SKM-1 (cell line): ENCODE measurements at regions not wholly inside any gene's neighbourhood (a gene's known extent, or its start where the extent isn't known, plus 50 kb on each side); places are given as distances from the start of the nearest gene placed in this dataset.

Source experiments
- DNase-seq: peaks from one replicate; lab custom pipeline; 2025; ENCODE audit not compliant: unreplicated experiment; lab: John Stamatoyannopoulos, UW

DNA sequence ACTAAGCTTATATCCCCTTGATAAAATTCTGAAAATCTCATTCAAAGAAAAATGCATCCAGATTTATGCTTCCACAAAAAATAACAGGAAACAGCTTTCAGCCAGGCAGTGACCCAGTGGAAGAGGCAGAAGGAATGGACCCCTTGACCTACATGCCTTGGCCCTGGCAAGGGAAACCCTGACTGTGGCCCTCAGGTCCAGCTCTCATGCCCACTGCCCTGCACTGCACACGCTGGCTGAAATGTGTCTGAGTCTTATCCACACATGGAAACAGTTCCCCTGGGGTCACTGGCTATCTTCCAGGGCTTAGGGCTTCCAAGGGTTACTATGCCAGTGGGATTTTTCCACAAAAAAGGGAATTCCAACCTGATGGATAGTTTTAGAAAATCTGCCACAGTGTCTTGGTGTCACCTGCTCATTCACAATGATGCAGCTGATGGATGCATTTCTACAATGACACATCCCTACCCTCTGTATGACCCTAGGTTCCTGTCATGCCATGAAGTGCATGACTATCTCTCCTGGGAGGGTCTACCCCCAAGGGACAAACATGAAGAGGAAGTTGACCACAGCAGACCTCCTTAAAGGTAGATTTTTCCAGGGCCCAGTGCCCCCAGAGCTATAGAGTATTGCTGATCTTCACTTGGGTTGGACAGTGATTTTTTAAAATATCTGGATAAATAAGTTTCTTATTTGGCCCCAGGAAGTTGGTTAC lies 121.9 kb upstream of the CD93 start:
- DNase-seq = no peak

DNA sequence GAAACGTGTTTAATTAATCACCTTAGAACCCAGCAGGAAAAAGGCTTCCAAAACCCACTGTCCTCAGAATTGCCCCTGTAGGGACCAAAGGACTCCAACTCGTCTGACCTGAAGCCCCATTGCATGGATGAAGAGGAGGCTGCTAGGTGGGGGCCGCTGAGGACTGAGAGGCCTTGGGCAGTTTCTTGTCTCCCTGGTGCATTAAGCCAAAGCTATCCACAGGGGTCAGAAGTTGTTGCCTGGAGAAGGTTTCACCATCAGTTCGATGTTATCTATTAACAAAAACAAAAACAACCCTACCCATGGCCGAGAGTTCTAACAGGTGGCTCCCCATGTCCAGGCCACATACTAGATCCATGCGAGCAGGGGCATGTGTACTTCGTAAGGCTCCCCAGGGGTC lies 120.9 kb upstream of the CD93 start:
- DNase-seq = no peak

DNA sequence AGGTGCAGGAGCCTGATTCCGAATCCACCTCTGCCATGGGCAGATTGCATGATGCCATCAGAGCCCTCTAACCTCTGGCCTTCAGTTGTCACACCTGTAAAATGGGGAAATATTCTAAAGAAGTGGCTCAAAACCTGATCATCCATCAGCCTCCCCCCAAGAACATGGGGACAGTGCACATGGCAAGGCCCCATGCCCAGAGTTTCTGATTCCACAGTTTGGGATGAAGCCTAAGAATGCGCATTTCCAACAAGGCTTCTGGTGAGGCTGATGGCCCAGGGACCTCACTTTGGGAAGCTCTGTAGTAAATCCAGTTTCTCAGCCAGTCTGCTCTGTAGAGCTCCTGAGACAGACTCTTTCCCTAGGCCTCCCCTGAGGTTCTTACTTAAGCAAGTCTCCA lies 119.9 kb upstream of the CD93 start:
- no peak for DNase-seq

DNA sequence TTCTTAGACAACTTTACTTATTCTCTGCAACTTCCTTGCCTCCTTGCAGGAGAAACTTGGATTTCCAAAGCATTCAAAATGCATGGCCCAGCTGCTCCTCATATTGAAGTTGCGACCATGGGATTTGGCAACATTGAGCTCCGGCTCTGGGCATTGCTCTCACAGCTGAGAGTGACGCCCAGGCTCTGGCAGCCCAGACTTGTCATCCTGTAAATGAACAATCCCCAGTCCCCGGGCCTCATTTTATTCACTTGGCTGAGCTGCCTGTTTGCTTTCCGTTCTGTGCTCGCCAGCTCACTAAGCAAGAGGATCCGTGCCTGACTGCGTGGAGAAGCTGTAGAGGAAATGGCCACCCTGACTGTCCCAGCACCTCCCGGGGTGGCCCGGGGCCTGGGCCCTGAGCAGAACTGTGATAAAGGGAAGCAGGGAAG lies 119.5 kb upstream of the CD93 start:
- no peak for DNase-seq

DNA sequence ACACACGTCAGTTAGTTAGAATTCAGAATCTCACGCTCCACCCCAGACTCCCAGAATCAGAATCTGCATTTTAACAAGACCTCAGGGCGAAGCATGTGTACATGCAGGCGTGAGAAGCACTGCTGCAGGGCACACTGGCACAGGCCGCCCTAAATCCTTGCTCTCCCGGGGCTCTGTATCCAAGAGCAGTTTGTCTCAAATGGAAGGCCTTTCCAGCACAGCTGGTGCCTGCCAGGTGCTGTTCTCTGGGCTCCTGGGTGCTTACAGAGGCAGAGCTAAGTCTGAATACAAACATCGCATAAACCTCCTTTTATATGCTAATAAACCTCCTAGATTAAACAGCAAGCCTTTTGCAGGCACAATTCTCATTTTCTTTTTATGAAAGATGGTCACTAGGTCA lies 119.1 kb upstream of the CD93 start:
- no peak for DNase-seq

DNA sequence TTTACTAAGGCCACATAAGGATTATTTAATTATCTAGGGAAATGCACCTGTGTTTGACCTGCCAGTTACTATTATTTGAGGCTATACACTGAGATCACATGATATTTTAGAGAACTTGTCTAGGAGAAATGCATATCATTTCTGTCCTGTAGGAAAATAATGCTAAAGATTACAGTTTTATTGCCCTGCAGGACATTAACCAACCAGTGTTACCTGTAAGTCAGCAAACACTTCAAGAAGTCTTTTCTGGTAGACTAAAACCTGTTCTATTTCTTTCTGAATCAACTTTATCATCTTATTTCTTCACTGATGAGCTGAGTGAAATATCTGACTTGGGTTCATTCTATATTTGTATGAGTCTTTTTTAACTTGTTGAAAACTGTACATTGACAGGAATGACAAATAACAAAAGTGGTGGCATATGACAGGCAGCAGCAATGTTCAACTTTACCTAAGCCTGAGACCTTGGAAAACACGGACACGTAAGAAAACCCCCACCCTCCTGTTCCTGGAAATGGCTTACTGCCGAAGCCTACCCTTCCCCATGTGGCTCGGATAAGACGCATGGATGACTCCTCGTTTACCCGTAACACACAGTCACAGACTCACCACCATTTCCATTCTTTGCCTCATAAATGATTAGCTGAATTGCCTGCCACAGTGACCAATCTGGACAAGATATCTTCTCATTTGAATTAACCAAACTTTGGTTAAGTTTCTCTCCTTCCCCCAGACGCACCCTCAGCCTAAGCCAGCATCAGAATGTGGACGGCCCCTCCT lies 118.0 kb upstream of the CD93 start:
- no peak for DNase-seq

DNA sequence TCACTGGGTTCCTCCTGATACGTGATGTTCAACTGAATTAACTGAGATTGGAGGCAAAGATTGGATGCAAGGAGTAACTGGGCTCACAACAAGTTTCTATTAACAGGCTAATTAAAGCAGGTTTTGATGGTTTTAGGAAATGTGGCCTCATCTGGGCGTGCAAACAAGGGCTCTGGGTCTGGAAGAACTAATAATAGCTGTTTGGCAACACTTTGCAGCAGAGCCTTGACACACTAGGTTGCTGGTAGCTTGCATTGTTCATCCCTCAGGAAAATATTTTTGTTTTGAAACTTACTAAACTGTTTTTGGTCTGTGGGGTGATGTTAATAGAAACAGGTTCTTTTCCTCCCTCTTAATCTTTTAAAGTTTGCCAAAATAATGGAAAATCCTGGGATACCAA lies 117.2 kb upstream of the CD93 start:
- DNase-seq = no peak

GRCh38 chr20:23201658-23202057 lies 115.5 kb upstream of the CD93 start:
- peak; percentile 7 for DNase-seq

DNA sequence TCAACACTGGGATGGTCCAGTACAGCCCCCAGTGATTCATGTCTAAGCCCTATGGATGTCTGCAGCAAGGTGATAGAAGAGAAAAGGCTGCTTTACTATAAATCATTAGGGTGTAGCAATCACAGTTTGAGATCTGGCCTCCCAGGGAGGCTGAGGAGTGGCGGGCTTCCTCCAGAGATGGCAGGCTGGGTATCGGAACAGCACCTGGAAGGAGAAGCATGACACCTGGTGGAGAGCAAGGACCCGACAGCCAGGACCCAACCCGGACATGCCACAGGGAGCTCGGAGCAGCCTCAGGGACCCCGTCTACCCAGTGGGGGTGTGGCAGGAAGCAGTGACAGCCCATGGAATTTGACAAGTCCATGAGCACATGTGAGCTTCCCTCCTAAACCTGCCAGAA lies 114.8 kb upstream of the CD93 start:
- no peak for DNase-seq

DNA sequence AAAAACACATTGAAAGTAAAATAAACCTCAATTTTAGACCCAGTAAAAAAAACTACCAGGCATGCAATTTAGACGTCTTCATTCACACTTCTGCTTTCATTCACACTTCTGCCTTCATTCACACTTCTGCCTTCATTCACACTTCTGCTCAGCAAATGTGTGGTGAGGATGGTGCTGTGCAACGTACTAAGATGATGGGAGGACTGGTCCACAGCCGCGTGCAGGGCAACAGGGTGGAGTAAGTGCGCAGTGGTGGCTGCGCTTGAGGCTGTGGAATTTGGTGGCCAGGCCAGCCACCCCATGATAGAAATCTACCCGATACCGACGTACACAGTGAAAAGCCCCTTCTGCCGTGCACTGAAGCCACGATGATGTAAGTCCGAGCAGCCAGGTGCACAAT lies 114.3 kb upstream of the CD93 start:
- DNase-seq = no peak

- DNase-seq = no peak
These were observed 113.2 kb upstream of the CD93 start for GRCh38 chr20:23199356-23199755.

DNA sequence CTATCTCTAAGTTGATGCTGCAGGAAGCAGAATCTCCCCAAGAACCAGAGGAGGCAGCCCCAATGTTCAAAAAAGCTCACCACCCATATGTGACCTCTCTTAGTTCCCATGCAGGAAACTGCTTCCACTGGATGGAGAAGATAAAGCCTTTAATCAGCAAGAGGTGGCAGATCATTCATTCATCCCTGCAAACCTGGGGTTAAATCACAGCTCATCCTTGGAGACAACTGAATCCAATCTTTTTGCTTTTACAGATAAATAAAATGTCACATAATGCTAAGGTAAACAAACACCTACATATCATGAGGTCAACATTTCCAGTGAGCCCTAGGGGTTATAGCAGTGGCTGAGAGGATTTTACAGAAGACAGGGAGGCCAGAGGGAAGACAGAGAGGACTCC lies 112.7 kb upstream of the CD93 start:
- DNase-seq = no peak

GRCh38 chr20:23197836-23198235 lies 111.7 kb upstream of the CD93 start:
- no peak for DNase-seq

DNA sequence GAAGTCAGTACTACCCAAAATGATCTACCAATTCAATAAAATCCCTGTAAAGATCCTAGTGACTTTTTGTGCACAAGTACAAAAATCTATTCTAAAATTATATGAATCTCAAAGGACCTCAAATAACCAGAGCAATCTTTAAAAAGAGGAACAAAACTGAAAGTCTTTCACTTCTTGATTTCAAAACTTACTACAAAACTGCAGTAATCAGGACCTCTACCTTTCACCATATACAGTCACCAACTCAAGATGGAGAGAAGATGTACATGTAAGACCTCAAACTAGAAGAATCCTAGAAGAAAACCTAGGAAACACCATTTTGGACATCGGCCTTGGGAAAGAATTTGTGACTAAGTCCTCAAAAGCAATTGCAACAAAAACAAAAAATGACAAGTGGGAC lies 109.5 kb upstream of the CD93 start:
- peak; percentile 81 for DNase-seq

- DNase-seq = peak; percentile 37
These were observed 107.8 kb upstream of the CD93 start for GRCh38 chr20:23193801-23194384.

DNA sequence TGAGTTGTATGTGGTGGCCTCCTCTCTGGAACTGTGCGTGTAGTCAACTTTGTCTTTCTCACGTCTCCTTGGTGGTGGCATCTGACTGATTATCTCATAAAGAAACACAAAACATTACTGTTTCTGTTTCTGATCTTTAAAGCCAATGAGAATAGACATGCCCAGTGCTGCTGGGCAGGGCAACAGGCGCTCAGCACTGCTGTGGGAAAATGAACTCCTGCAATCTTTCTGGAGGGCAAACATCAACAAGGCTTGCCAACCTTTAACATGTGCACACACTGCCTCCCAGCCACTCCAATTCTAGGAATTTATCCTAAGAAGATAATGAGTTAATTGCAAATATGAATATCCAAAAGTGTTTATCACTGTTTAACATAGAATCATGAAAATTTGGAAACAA lies 106.3 kb upstream of the CD93 start:
- no peak for DNase-seq

DNA sequence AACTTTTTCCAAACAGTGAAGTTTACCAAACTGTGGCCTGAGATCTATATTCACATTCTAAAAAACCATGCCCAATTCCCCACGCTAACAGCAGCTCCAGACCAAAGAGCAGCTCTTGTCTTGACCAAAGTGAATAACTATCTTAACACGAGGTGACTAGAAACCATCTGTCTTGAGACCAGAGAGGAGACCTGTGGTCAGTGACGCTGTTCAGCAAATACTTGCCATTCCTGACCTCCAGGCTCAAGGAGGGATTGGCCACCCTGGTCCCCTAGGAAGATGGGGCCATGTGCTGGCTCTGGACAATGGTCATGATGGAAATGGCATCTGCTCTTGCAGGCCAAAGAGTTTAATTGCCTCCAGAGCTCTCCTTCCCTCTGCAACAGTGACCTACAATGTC lies 104.4 kb upstream of the CD93 start:
- no peak for DNase-seq

- DNase-seq = no peak
These were observed 103.7 kb upstream of the CD93 start for GRCh38 chr20:23189854-23190253.

GRCh38 chr20:23189341-23189740 lies 103.2 kb upstream of the CD93 start:
- DNase-seq = no peak

DNA sequence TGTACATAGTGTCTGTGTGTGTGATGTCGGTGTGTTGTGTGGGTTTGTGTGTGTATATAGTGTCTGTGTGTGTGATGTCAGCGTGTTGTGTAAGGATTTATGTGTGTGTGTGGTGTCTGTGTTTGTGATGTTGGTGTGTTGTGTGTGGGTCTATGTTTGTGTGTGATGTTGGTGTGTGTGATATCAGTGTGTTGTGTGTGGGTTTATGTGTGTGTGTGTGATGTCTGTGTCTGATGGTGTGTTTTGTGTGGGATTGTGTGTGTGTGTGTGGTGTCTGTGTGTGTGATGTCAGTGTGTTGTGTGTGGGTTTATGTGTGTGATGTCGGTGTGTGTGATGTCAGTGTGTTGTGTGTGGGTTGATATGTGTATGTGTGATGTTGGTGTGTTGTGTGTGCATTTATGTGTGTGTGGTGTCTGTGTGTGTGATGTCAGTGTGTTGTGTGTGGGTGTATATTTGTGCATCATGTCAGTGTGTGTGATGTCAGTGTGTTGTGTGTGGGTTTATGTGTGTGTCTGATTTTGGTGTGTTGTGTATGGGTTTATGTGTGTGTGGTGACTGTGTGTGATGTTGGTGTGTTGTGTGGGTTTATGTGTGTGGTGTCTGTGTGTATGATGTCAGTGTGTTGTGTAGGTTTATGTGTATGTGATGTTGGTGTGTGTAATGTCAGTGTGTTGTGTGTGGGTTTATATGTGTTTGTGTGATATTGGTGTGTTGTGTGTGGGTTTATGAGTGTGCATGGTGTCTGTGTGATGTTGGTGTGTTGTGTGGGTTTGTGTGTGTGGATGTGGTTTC lies 102.4 kb upstream of the CD93 start:
- DNase-seq = no peak

- no peak for DNase-seq
These were observed 101.6 kb upstream of the CD93 start for GRCh38 chr20:23187751-23188150.

DNA sequence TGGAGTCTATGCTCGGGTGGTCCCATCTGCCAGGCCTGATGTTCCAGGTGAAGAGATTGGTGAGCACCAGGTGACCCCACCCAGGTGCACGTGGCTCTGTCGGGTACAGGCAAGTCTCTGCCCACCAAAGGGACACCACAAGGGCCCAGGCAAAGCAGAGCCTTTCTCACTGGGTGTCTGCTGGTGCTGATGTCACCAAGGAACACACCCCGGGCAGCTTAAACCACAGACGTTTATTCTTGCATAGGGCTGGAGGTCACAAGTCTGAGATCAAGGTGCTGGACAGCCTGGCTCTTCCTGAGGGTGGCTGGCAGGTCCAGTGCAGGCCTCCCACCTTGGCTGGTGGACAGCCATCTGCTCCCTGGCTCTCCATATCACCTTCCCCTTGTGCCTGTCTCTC lies 100.7 kb upstream of the CD93 start:
- no peak for DNase-seq
